Epithelial cell of esophagus (primary cell): ENCODE measurements at regions not wholly inside any gene's neighbourhood (a gene's known extent, or its start where the extent isn't known, plus 50 kb on each side); places are given as distances from the start of the nearest gene placed in this dataset.

Experiments
- DNase-seq: peaks from one replicate; pipeline ENCODE4 v3.0.0; 2010; ENCODE audit warnings: low read depth
- H3K4me3 ChIP-seq: 2 replicates; pipeline ENCODE4 v1.5.1; 2011; ENCODE audit warnings: mild to moderate bottlenecking, low read length, control low read depth
- CTCF ChIP-seq: IDR thresholded peaks from 2 replicates; pipeline ENCODE4 v1.5.1; 2011; ENCODE audit warnings: low read depth, mild to moderate bottlenecking, low read length, control low read depth, inconsistent platforms; ENCODE audit not compliant: insufficient read depth; ENCODE audit errors: missing control alignments

- no peak overlapping the region for H3K4me3 ChIP-seq
- no peak for TF ChIP-seq CTCF
- no peak for DNase-seq
Observed at GRCh38 chr12:66920205-66920604, 241.3 kb upstream of the GRIP1 start.

- TF ChIP-seq CTCF, result no peak
- H3K4me3 ChIP-seq, result no peak overlapping the region
- DNase-seq, result no peak
Observed at GRCh38 chr12:66921151-66921550, 242.3 kb upstream of the GRIP1 start.

GRCh38 chr12:66925083-66925482 is 246.2 kb upstream of the GRIP1 start:
- DNase-seq, result no peak
- no peak overlapping the region for H3K4me3 ChIP-seq
- no peak for TF ChIP-seq CTCF

- no peak overlapping the region for H3K4me3 ChIP-seq
- no peak for DNase-seq
- no peak for TF ChIP-seq CTCF
Observed at GRCh38 chr12:66929121-66929520, 250.2 kb upstream of the GRIP1 start.

- H3K4me3 ChIP-seq, result no peak overlapping the region
- no peak for DNase-seq
- TF ChIP-seq CTCF, result no peak
Observed at GRCh38 chr12:66931091-66931490, 252.2 kb upstream of the GRIP1 start.

GRCh38 chr12:66932126-66932525 is 253.2 kb upstream of the GRIP1 start:
- TF ChIP-seq CTCF, result no peak
- DNase-seq, result no peak
- no peak overlapping the region for H3K4me3 ChIP-seq

- H3K4me3 ChIP-seq, result no peak overlapping the region
- no peak for TF ChIP-seq CTCF
- no peak for DNase-seq
Observed at GRCh38 chr12:66934302-66935062, 255.6 kb upstream of the GRIP1 start.
